ENCODE measurements at regions not wholly inside any gene's neighbourhood (a gene's known extent, or its start where the extent isn't known, plus 50 kb on each side); places are given as distances from the start of the nearest gene placed in this dataset.

DNA sequence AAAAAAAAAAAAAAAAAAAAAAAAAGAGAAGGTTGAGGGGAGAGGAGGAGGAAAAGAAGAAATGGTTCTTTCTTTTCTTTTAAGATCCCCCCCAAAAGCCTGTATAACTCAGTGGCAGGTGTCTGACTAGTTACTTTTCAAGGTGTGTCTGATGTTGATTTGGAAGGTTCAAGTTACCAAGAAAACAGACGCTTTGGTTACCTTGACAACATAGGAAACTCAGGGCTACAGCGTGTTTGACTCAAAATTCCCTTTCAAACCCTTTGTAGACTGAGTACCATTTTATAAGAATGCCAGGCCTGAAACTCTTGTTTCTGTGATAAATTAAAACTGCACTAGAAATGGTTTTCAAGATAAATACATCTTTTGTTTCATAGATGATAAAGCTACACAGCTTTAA, 286.8 kb downstream of the SKIDA1 start:
- TF ChIP-seq POLR2AphosphoS5 (IDR thresholded peaks at IDR 0.05; ENCODE audit: low read depth, low read length): no peak
- TF ChIP-seq POLR2A (IDR thresholded peaks at IDR 0.05; ENCODE audit: low read depth, low read length): no peak
- no peak for TF ChIP-seq TAF1 (IDR thresholded peaks at IDR 0.05; ENCODE audit: borderline replicate concordance, low read depth, low read length)
- FAIRE-seq: no peak
- no peak for DNase-seq (ENCODE audit: insufficient read length)

- TF ChIP-seq POLR2AphosphoS5 (IDR thresholded peaks at IDR 0.05; ENCODE audit: low read depth, low read length) (no peak), TAF1 (IDR thresholded peaks at IDR 0.05; ENCODE audit: borderline replicate concordance, low read depth, low read length) (no peak), POLR2A (IDR thresholded peaks at IDR 0.05; ENCODE audit: low read depth, low read length) (no peak)
- DNase-seq (ENCODE audit: insufficient read length) (no peak), FAIRE-seq (no peak)
Measured at GRCh38 chr10:21238044-21238443, 287.4 kb downstream of the SKIDA1 start.

- TF ChIP-seq POLR2A (IDR thresholded peaks at IDR 0.05; ENCODE audit: low read depth, low read length) (no peak), TAF1 (IDR thresholded peaks at IDR 0.05; ENCODE audit: borderline replicate concordance, low read depth, low read length) (no peak), POLR2AphosphoS5 (IDR thresholded peaks at IDR 0.05; ENCODE audit: low read depth, low read length) (no peak)
- no peak for FAIRE-seq
- DNase-seq (ENCODE audit: insufficient read length): no peak
Measured at GRCh38 chr10:21234761-21235160, 290.7 kb downstream of the SKIDA1 start.

DNA sequence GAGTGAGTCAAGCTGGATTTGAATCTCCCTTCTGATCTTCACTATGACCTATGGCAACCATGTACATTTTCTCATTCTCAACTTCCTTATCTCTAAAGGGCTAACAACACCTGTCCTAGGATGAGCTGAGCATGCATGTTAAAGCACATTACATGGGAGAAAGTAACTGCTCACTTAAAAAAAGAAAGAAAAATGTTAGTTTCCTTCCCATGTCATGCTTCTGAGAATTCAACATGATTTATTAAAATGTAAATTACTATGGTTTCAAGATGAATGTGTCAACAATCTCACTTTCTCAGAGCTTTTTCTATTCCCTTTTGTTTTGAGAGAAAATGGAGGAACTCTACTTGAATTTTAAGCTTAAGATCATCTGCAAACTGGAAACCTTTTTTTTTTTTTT, 295.3 kb downstream of the SKIDA1 start:
- no peak for TF ChIP-seq POLR2AphosphoS5 (IDR thresholded peaks at IDR 0.05; ENCODE audit: low read depth, low read length)
- TF ChIP-seq POLR2A (IDR thresholded peaks at IDR 0.05; ENCODE audit: low read depth, low read length): no peak
- TF ChIP-seq TAF1 (IDR thresholded peaks at IDR 0.05; ENCODE audit: borderline replicate concordance, low read depth, low read length): no peak
- FAIRE-seq: no peak
- no peak for DNase-seq (ENCODE audit: insufficient read length)

- FAIRE-seq: no peak
Measured at GRCh38 chr10:21217748-21218367, 307.6 kb downstream of the SKIDA1 start.

GRCh38 chr10:21217107-21217506, 308.4 kb downstream of the SKIDA1 start:
- no peak for TF ChIP-seq POLR2A (IDR thresholded peaks at IDR 0.05; ENCODE audit: low read depth, low read length)
- no peak for DNase-seq (ENCODE audit: insufficient read length)
- no peak for FAIRE-seq

More at GRCh38 chr10:21217748-21218367, 307.6 kb downstream of the SKIDA1 start:
- TF ChIP-seq POLR2AphosphoS5 (IDR thresholded peaks at IDR 0.05; ENCODE audit: low read depth, low read length) (no peak), TAF1 (IDR thresholded peaks at IDR 0.05; ENCODE audit: borderline replicate concordance, low read depth, low read length) (no peak), POLR2A (IDR thresholded peaks at IDR 0.05; ENCODE audit: low read depth, low read length) (no peak)
- DNase-seq (ENCODE audit: insufficient read length): no peak

DNA sequence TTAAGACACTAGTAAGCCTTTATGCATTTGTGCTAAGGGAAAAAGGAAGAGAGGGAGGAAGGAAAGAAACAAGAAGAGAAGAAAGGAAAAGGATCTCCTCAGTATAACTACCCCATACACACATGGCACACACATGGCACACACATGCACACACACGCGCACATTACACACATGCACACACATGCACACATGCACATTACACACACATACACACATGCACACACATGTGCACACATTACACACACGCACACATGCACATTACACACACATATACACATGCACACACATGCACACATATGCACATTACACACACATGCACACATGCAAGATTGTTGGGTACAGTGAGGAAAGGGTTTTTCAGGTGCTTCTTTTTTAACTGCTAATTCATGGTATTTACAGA, 311.2 kb downstream of the SKIDA1 start:
- no peak for FAIRE-seq

GRCh38 chr10:21213381-21213780, 312.1 kb downstream of the SKIDA1 start:
- FAIRE-seq (no peak), DNase-seq (ENCODE audit: insufficient read length) (no peak)
- TF ChIP-seq POLR2A (IDR thresholded peaks at IDR 0.05; ENCODE audit: low read depth, low read length) (no peak), POLR2AphosphoS5 (IDR thresholded peaks at IDR 0.05; ENCODE audit: low read depth, low read length) (no peak), TAF1 (IDR thresholded peaks at IDR 0.05; ENCODE audit: borderline replicate concordance, low read depth, low read length) (no peak)

More for the DNA sequence above, 311.2 kb downstream of the SKIDA1 start:
- no peak; the same call in 1 of the 2 replicates for TF ChIP-seq POLR2AphosphoS5 (IDR thresholded peaks at IDR 0.05; ENCODE audit: low read depth, low read length)
- TF ChIP-seq POLR2A (IDR thresholded peaks at IDR 0.05; ENCODE audit: low read depth, low read length): no peak
- TF ChIP-seq TAF1 (IDR thresholded peaks at IDR 0.05; ENCODE audit: borderline replicate concordance, low read depth, low read length): no peak
- no peak for DNase-seq (ENCODE audit: insufficient read length)

- DNase-seq (ENCODE audit: insufficient read length) (no peak), FAIRE-seq (no peak)
- TF ChIP-seq POLR2AphosphoS5 (IDR thresholded peaks at IDR 0.05; ENCODE audit: low read depth, low read length) (no peak), POLR2A (IDR thresholded peaks at IDR 0.05; ENCODE audit: low read depth, low read length) (no peak), TAF1 (IDR thresholded peaks at IDR 0.05; ENCODE audit: borderline replicate concordance, low read depth, low read length) (no peak)
Measured at GRCh38 chr10:21212912-21213311, 312.6 kb downstream of the SKIDA1 start.

DNA sequence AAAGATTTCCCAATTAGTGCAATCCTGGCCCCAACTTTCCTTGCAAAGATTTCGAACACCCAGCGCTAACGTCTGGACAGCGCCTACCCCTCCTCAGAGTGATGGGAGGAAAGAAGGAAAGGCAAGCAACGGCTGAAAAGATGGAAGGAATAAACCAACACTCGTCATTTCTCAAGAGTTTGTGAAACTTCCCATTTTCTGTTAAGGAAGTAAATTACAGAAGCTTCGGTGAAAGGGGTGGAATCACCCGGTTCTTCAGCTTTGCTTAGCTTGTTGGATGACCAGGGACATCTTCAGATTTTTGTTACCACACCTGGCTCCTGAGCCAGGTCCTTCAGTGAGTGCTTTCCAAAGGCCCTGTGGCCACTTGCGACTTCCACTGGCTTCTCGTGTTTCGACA, 313.1 kb downstream of the SKIDA1 start:
- DNase-seq (ENCODE audit: insufficient read length) (no peak), FAIRE-seq (no peak)
- TF ChIP-seq POLR2AphosphoS5 (IDR thresholded peaks at IDR 0.05; ENCODE audit: low read depth, low read length) (no peak), POLR2A (IDR thresholded peaks at IDR 0.05; ENCODE audit: low read depth, low read length) (no peak), TAF1 (IDR thresholded peaks at IDR 0.05; ENCODE audit: borderline replicate concordance, low read depth, low read length) (no peak)

- TF ChIP-seq POLR2AphosphoS5 (IDR thresholded peaks at IDR 0.05; ENCODE audit: low read depth, low read length) (no peak), TAF1 (IDR thresholded peaks at IDR 0.05; ENCODE audit: borderline replicate concordance, low read depth, low read length) (no peak), POLR2A (IDR thresholded peaks at IDR 0.05; ENCODE audit: low read depth, low read length) (no peak)
- FAIRE-seq (no peak), DNase-seq (ENCODE audit: insufficient read length) (no peak)
Measured at GRCh38 chr10:21209495-21209894, 312.4 kb upstream of the NEBL start.

DNA sequence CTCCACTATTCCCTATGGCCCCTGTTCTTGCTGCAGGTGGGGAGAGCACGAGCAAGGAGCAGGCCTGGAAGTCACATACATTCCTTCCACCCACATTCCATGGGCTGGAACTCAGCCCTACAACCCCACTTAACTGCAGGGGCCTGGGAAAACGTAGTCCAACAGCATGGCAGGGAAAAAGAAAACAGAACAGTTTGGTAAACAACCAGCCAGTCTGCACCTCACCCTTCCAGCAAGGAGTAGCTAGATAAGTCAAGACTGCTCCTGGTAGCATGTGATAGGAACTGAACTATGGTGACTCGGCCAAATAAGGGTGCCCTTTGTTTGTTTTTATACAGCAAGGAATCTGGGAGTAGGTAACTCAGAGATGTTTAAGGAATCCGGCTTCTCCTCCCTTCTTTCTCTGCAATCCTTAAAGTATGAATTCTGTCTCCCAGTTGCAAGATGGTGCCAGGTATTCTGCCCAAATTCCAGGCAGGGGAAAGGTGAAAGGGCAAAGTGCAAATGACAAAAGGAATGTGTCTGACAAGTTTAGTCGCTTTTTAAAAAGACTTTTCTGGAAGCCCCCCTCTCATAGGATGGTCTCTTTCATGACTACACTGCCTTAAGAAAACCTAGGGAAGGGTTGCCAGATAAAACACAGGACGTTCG, 311.7 kb upstream of the NEBL start:
- no peak for TF ChIP-seq POLR2A (IDR thresholded peaks at IDR 0.05; ENCODE audit: low read depth, low read length)
- TF ChIP-seq POLR2AphosphoS5 (IDR thresholded peaks at IDR 0.05; ENCODE audit: low read depth, low read length): no peak
- no peak for TF ChIP-seq TAF1 (IDR thresholded peaks at IDR 0.05; ENCODE audit: borderline replicate concordance, low read depth, low read length)
- FAIRE-seq (no peak), DNase-seq (ENCODE audit: insufficient read length) (no peak)
